A673 (cell line): ENCODE measurements at regions not wholly inside any gene's neighbourhood (a gene's known extent, or its start where the extent isn't known, plus 50 kb on each side); places are given as distances from the start of the nearest gene placed in this dataset.

Experiments used
- BruUV-seq: library from RNA; stranded (reverse); fragments of 400-500 nt; replicated peaks from 2 replicates; lab custom pipeline; 2021; lab: Mats Ljungman, UMichigan
- CTCF ChIA-PET: fragments of 300-600 bp; sonication (Branson Sonifier 250); formaldehyde crosslinking; loops from one replicate; lab custom pipeline; 2022; ENCODE audit warnings: antibody characterized with exemption; lab: Charles Lee
- POLR2A ChIA-PET: fragments of 300-600 bp; sonication (Branson Sonifier 250); formaldehyde crosslinking; loops from one replicate; lab custom pipeline; 2022; ENCODE audit warnings: antibody characterized with exemption; ENCODE audit not compliant: low non-redundant PET; lab: Charles Lee
- DNase-seq: peaks from one replicate; pipeline ENCODE4 v3.0.0-alpha.2; 2015; ENCODE audit warnings: low spot score
- H3K27ac ChIP-seq: fragments of 200-600 bp; sonication (generic); 2 replicates; pipeline ENCODE4 v1.5.1; 2016; ENCODE audit warnings: mixed run types, low read depth, mild to moderate bottlenecking, mixed read lengths, antibody characterized with exemption, low read length; ENCODE audit not compliant: poor library complexity, severe bottlenecking
- H3K27me3 ChIP-seq: fragments of 200-600 bp; sonication (generic); replicated peaks from 2 replicates; pipeline ENCODE4 v1.6.1; 2017; ENCODE audit warnings: mixed run types, low read depth, mild to moderate bottlenecking, mixed read lengths, antibody characterized with exemption, low read length; ENCODE audit not compliant: insufficient read depth, poor library complexity
- H3K36me3 ChIP-seq: fragments of 200-600 bp; sonication (generic); 2 replicates; pipeline ENCODE4 v1.6.1; 2016; ENCODE audit warnings: mixed run types, mild to moderate bottlenecking, mixed read lengths, antibody characterized with exemption, low read length; ENCODE audit not compliant: insufficient read depth, poor library complexity, severe bottlenecking
- H3K4me1 ChIP-seq: fragments of 200-600 bp; sonication (generic); 2 replicates; pipeline ENCODE4 v1.6.1; 2017; ENCODE audit warnings: mixed run types, mild to moderate bottlenecking, mixed read lengths, antibody characterized with exemption, low read length; ENCODE audit not compliant: insufficient read depth, poor library complexity, severe bottlenecking
- H3K4me3 ChIP-seq: fragments of 200-600 bp; sonication (generic); 2 replicates; pipeline ENCODE4 v1.5.1; 2016; ENCODE audit warnings: low read depth, mixed run types, mild to moderate bottlenecking, mixed read lengths, low read length; ENCODE audit not compliant: poor library complexity, severe bottlenecking
- H3K9me3 ChIP-seq: fragments of 200-600 bp; sonication (generic); 2 replicates; pipeline ENCODE4 v1.6.1; 2016; ENCODE audit warnings: mixed run types, low read depth, mild to moderate bottlenecking, mixed read lengths, antibody characterized with exemption, low read length; ENCODE audit not compliant: poor library complexity, severe bottlenecking
- CTCF ChIP-seq: fragments of 300-800, 200-600 bp; sonication (generic); conservative IDR thresholded peaks from 2 replicates; pipeline ENCODE4 v1.5.1; 2017; ENCODE audit warnings: low read depth, mild to moderate bottlenecking, antibody characterized with exemption, low read length, moderate library complexity, mixed read lengths
- EZH2 ChIP-seq: fragments of 200-600 bp; sonication (generic); IDR thresholded peaks from 2 replicates; pipeline ENCODE4 v1.6.1; 2017; ENCODE audit warnings: borderline replicate concordance, low read depth, mild to moderate bottlenecking, mixed read lengths, antibody characterized with exemption, low read length; ENCODE audit not compliant: poor library complexity, severe bottlenecking
- intact Hi-C: fragments of 100-400 bp; cut with micrococcal nuclease; formaldehyde crosslinking; loops from one replicate; pipeline ENCODE4 v1.10.0; 2022; ENCODE audit not compliant: unreplicated experiment

GRCh38 chr6:165110860-165111259 is 198.5 kb downstream of the C6orf118 start:
- intact Hi-C loops = no loop called here
- BruUV-seq = no TSS peak
- POLR2A ChIA-PET = no interaction called here
- H3K36me3 ChIP-seq = no peaks in the 10 kb centered on the region
- no peak overlapping the region for H3K4me3 ChIP-seq
- TF ChIP-seq EZH2 = no peak
- TF ChIP-seq CTCF = no peak
- H3K4me1 ChIP-seq = no peaks in the 10 kb centered on the region
- peaks cover 6% of the 10 kb centered on the region for H3K9me3 ChIP-seq
- H3K27me3 ChIP-seq = no peaks in the 10 kb centered on the region
- DNase-seq = no peak
- H3K27ac ChIP-seq = no peak overlapping the region
- CTCF ChIA-PET = no interaction called here

GRCh38 chr6:165109011-165109410 is 200.4 kb downstream of the C6orf118 start:
- H3K27me3 ChIP-seq = no peaks in the 10 kb centered on the region
- no TSS peak for BruUV-seq
- intact Hi-C loops = no loop called here
- no peak overlapping the region for H3K27ac ChIP-seq
- TF ChIP-seq CTCF = no peak
- no peak for TF ChIP-seq EZH2
- H3K4me3 ChIP-seq = no peak overlapping the region
- H3K9me3 ChIP-seq = peaks cover 3% of the 10 kb centered on the region
- no peak for DNase-seq
- no peaks in the 10 kb centered on the region for H3K4me1 ChIP-seq
- POLR2A ChIA-PET = no interaction called here
- CTCF ChIA-PET = no interaction called here
- no peaks in the 10 kb centered on the region for H3K36me3 ChIP-seq

GRCh38 chr6:165106261-165106660 is 203.1 kb downstream of the C6orf118 start:
- ChIA-PET CTCF (no interaction called here), POLR2A (no interaction called here)
- H3K4me1 ChIP-seq = no peaks in the 10 kb centered on the region
- BruUV-seq = no TSS peak
- H3K36me3 ChIP-seq = no peaks in the 10 kb centered on the region
- TF ChIP-seq EZH2 = no peak
- TF ChIP-seq CTCF = no peak
- no peaks in the 10 kb centered on the region for H3K9me3 ChIP-seq
- no peak for DNase-seq
- no peaks in the 10 kb centered on the region for H3K27me3 ChIP-seq
- H3K27ac ChIP-seq = no peak overlapping the region
- intact Hi-C loops = no loop called here
- H3K4me3 ChIP-seq = no peak overlapping the region

- CTCF ChIA-PET = no interaction called here
- H3K9me3 ChIP-seq = no peaks in the 10 kb centered on the region
- no peaks in the 10 kb centered on the region for H3K36me3 ChIP-seq
- no peaks in the 10 kb centered on the region for H3K27me3 ChIP-seq
- H3K27ac ChIP-seq = no peak overlapping the region
- H3K4me1 ChIP-seq = no peaks in the 10 kb centered on the region
- no TSS peak for BruUV-seq
- TF ChIP-seq CTCF = peak; percentile 57
- TF ChIP-seq EZH2 = no peak
- POLR2A ChIA-PET = no interaction called here
- intact Hi-C loops = no loop called here
- H3K4me3 ChIP-seq = no peak overlapping the region
- DNase-seq = peak; percentile 43
Measured at GRCh38 chr6:165098165-165098564, 211.2 kb downstream of the C6orf118 start.
